CD1c-positive myeloid dendritic cell (primary cell): ENCODE measurements at regions not wholly inside any gene's neighbourhood (a gene's known extent, or its start where the extent isn't known, plus 50 kb on each side); places are given as distances from the start of the nearest gene placed in this dataset.
A peak's percentile ranks its signal among the peaks of the same experiment; 100 is the strongest.
"Not testable (repeated sequence)": the region's sequence is repeated elsewhere in the genome, so short reads cannot be mapped to it uniquely, and the experiment has no call there.

Experiments used
- DNase-seq: peaks from one replicate; pipeline ENCODE4 v3.0.0-alpha.2; 2016; ENCODE audit errors: extremely low spot score

DNA sequence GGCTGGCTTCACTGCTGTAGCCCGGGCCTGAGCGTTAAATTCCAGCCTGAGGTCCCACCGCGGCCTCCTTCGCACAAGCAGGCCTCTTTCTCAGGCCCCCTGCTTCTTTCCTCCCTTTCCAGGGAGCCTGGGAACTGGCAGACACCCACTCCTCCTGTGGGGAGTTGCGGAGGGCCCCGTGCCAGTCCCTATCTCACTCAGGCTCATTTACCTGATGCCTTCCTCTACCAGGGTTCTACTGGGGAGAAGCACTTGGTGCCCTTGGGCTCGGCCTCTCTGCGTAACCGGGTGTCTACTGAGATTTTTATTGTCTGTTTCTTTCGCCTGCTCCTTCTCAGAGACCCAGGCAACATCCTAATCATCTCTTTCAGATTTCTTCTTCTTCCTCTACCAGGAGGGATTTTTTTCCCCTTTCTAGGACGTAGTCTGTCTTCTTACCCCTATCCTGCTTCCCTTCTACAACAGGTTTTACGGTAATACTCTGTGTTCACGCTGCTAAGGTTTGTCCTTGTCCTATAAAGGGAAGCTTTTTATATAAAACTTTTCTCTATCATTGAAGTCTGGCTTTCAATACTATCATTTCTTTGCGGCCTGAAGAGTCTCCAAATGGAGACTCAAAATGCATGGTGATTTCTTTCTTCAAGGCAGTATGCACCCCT lies 135.4 kb upstream of the GPR12 start:
- no peak for DNase-seq

DNA sequence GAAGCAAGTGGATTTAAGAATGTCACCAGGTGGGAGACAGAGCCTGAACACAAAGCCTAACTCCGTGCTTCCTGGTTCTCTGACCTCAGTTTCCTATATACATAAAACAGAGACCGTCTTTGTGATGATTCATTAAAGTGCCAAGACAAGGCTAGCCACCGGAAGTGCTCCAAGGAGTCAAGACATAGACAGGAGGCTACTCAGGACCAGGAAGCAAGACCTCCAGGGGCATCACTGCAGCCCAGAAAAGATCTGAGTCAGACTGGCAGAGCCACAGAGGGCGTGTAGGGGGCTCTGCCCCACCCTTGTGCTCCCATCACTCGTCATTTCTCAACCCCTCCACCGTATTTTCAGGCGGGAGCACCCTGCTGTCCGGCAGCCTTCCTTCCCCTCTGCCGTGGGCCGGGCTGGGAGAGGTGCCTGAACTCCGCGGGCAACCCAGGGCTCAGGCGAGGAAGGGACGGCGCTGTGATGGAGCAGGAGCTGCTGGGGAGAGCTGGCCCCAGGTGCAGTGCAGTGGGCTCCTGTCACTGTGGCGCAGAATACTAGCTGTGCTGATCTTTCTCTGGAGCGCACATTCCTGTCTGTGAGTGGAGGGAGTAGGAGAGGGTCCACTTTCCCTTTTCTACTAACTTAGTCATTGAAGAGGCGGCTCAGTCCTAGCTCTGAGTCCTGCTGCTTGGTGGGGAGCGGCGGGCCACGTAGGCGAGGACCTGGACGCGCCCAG lies 134.7 kb upstream of the GPR12 start:
- no peak for DNase-seq

DNA sequence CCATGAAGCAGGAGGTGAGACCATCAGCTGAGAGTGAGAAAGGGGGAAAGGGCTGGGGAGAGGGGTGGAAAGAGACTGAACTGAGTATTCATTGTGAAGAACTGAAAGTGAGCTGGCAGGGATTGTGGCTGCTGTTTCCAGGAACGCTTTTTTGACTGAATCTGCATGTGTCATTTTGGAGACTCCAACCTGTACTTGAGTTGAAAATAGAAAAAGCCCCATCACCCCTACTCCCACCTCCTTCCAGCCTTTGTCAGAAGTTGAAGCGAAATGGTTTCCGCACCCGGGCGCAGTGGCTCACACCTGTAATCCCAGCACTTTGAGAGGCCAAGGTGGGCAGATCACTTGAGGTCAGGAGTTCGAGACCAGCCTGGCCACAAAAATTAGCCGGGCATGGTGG lies 128.0 kb upstream of the GPR12 start:
- DNase-seq, result no peak

DNA sequence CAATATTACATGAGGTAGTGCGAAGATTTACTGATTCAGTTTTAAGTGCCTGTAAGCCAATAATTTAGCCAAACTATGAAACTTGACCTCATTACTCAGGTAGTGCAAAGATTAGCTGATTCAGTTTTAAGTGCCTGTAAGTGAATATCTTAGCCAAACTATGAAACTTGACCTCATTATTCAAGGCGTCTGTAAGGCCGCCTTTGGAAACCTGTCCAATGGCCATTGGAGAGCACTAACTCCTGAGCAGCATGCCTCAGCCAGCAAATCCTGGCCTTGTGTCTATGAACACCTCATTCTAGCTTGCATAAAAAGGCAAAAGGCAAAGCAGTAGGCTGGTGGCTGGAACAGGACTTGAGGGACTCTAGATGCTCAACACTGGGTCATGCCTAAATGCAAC lies 127.0 kb upstream of the GPR12 start:
- no peak for DNase-seq

DNA sequence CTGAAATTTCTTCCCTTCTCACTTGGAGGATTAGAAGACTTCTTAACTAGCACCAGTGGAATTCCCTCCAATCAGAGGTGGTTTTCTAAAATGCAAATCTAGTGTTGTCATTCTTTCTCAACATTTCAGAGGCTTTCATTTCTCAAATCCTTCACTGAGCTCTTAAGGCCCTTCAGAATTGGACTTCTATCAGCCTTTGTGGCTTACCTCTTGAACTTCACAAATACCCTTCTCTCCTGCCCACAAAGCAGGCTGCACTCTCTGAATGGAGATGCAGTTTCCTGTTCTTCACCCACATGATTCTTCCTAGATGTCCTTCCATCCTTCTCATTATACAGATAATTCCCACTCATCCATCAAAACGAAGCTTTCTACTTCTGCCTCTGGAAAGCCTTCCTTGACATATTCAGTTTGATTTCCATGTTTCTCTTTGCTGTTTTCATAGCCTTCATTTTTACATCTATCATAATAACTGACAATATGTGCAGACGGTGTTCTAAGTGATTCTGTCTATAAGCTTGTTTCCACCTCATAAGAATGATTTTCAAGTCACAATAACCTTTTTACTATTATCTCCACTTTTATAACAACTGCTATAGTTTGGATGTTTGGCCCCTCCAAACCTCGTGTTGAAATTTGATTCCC lies 123.1 kb upstream of the GPR12 start:
- no peak for DNase-seq

DNA sequence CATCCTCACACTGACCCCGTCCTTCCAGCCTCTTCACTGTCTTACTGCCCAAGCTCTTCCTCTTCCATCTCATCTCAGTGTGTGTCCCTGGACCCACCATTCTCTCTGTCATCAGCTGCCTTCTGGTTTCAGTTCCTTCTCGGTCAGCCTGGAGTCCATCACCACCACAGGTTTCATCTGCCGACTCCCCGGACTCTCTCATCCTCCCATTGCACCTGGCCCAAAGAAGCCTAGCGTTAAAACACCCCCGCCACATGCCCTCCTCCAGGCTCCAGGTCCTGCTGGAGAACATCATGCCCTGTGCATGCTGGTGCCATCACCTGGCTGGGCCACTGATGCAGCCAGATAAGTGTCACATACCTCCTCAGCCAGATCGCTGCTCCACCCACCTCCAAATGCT lies 122.1 kb upstream of the GPR12 start:
- no peak for DNase-seq

DNA sequence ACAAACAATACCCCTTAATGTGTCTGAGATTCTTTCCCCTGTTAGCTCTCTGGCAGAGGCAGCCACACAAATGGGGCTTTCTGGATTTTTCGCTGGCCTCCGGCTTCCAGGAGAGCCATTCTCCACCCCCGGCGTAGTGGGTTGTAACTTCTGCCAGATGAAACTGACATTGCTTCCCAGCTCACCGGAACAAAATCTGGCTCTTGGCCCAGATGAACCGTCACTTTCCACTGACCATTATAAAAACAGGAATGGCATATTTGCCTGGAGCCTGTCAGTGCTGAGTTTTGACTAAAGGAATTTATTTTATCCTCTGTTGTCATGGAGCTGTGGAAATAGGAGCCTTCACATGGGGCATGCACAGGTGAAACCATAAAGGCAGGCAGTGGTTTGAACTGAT lies 120.6 kb upstream of the GPR12 start:
- no peak for DNase-seq

DNA sequence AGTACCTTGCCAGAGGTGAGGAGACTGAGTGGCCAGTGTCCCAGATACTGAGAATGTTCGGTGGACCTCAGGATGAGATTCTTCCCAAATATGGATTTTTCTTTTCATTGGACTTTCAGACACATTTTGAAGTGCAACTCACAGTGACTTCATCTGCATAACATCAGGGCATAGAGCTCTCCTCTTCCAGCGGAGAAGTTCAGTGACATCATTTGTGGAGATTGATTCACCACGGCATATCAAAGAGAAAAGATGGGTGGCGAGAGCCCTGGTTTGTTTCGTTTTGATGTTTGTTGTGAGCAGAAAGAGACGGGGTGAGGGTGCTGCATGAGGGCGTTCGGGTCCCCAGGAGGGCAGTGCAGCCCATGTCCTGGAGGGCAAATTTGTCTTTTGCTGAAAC lies 120.1 kb upstream of the GPR12 start:
- DNase-seq, result no peak

DNA sequence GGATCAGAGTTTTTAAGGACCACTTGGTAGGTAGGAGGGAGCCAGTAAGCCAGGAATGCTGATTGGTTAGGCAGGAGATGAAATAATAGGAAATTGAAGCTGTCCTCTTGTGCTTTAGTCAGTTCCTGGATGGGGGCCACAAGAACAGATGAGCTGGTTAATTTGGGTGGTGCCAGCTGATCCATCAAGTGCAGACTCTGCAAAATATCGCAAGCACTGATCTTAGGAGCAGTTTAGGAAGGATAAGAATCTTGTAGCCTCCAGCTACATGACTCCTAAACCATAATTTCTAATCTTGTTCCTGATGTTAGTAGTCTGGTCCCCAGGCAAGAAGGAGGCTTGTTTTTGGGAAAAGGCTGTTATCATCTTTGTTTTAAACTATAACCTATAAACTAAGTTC lies 117.9 kb upstream of the GPR12 start:
- no peak for DNase-seq

DNA sequence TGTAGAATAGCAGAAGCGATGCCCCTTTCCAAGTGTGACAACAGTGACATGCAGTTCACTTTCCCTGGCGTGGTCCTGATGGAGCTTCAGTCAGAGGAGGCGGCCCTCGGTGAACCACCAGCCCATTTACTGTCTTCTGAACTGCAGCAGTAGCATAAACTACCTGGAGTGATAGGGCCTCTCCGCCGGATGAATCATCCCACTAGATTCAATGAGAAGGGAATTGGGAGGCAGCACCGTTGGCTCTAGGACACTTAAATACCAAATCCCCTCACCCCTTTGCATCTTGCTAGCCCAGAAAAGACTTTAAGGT lies 112.8 kb upstream of the GPR12 start:
- DNase-seq, result no peak

DNA sequence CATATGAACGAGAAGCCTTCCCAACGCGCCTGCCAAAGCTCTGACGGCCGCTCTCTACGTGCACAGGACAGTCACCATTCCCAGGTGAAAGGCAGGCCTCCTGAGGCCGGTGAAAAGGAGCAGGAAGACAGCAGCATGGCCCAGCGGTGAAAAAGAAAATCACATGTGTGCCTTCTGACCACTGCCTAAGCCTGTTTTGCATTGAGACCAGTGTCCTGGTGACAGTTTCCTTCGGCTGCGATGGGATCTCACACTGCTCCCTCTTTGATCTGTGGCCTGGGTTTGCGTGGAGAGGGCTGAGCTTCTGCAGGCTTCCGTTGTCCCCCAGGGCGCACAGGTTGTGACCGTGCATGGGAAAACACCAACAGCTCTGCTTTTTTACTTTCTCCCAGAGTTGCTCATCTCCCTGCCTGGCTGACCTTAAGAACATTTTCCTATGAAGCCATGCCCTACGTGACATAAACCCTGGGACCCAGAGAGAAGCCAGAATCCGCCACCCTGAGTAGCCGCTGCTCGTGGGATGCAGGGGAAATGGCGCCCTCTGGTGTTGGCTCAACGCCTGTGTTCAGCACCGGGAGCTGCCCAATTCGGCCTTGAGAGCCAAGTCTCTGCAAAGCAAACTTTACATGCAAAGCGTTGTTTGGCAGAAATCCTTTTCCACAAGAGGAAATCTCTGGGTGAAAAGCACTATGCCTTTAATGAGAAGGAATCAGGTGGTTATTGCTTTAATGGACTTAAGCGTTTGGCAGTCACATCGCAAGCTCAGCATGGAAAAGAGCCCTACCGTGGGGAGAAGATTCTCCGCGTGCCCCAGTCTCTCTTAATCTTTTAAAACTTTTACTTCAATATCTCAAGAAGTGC lies 112.2 kb upstream of the GPR12 start:
- peak; percentile 40 for DNase-seq

DNA sequence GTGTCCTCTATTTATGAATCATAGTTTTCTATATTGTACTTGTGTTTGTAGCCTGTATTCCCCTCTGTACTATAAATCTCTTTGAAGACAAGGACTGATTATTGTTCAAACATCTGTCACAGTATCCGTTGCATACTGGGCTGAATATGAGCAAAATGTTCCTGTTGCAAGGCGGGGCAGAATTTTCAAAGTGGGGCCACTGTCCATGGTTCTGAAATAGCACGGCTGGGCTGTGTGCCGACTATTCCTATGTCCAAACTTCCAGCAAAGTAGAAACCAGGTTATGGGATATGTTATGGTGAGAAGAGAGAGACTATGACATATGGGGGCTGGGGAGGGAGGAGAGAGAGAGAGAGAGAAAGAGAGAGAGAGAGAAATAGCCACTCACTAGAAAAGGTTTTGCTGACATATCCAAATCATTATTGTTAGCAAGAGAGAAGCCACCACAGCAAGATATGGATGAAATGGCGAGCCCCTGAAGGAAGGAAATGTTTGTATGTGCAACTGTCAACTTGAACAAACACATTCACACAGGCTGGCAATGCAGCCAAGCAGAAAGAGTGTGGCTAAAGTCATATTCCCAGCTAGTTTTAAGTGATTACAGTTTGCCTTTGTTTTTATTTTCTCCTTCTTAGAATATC lies 107.0 kb upstream of the GPR12 start:
- peak; percentile 3 for DNase-seq

DNA sequence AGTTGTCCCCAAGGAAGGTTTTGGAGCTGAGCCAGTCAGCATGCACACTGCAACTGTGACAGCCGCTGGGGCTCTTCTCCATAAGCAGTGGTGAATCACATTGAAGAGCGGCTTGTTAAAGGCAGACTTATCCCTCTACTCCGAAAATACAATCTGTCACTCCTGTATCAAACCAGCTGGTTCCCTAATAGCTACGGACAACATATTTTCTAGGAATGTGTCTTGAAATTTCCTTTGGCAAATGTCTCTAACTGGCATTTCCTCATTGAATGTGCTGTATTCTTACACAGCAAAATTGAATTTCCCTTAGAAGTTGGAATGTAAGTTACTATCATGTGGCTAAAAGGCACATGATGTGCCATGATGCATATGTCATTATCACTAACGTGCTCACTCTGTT lies 104.0 kb upstream of the GPR12 start:
- DNase-seq, result no peak

DNA sequence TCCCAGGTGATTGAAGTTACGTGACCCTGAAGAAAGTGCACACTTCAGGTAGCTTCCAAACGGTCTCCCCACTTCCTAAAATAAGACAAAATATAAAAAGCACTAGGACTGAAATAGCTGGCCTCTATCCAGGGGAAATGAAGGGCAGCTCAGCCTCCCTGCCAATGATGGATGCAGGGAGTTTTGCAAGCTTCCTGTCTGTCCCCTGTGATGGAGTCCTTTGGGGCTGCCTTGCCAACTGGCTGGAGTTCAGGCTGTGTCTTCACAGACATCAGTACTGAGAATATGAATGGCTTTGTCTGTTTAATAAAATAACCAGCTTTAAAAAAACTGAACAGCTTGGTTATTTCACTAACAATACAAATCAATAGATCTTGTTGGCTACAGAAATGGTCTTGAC lies 101.4 kb upstream of the GPR12 start:
- no peak for DNase-seq

DNA sequence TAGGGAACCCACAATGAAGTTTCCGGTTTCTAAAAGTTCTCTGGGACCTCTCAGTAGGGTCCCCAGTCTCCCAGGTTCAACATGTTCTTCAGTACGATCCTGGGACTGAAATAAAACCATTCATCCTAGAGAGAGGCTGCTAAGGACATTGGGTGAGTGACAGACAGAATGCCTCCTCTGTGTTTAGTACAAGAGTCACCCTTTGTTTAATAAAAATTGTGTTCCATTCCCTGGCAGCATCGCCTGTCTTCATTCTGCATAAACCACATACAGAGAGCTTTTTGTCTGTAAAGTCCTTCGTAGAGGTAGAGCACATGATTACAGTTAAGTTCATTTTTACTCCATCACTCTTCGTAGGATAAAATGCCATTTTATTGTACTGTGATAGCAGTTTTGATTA lies 95.3 kb upstream of the GPR12 start:
- no peak for DNase-seq

DNA sequence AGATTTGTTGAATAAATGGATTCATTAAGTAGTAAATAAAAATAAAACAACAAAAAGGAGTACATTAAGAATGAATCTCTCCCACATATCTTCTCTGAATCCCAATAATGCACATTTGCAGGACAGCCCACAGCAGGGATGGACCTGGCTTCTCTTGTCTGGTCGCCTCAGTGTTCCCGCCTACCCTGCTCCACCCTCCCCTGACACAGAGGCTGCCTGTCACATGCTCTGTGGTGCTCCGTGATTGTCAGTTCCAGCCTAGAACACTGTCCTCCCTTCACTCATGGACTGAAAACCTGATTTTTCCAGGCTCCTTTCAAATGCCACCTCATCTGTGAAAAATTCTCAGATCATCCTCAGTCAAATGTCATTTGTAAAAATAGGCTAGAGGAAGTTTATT lies 94.5 kb upstream of the GPR12 start:
- no peak for DNase-seq

DNA sequence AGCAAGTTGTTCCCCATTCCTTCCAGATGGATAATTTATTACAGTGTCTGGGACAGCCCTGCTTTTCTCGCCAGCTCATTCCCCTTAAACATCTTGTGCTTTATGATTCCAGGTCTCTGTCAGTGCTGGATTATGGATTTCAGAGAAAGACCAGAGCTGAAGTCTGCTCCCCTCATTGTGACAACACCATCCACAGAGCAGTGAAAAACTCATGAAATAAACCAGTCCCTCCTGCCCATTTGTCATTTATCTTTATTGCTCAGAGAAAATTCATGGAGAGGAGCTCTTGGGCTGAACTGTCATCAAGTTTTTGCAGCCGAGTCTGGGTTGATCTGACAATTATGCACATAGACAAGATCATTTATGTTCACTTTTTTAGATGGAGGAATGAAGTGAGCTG lies 92.7 kb upstream of the GPR12 start:
- no peak for DNase-seq

DNA sequence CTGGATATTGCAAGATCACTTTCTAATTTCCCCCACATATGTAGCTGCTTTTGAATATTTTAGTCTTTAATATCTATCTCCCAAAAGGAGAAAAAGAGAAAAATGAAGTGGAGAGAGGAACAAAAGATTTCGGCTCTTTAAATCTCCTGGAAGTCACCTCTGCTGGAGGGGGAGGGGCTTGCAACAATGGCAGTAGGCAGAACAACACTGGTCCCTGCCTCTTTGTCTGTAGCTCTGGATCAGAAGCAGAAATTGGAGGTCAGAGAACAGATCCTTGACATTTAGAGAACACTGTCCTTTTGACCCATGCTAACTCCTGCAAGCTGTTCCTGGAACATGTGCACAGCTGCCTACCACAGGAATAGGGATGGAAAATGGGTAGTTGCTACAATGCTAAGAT lies 86.7 kb upstream of the GPR12 start:
- DNase-seq, result no peak

DNA sequence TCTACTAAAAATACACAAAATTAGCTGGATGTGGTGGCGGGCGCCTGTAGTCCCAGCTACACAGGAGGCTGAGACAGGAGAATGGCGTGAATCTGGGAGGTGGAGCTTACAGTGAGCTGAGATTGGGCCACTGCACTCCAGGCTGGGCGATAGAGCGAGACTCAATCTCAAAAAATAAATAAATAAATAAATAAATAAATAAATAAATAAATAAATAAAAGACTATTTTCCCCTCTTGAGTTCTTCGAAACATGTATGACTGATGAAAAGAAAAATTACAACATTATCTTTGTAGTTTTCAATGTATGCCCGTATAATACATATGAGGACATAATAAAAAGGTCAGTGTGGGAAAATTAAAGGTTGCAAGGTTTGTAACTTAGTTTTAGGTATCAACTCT lies 84.5 kb upstream of the GPR12 start:
- not testable (repeated sequence) for DNase-seq

DNA sequence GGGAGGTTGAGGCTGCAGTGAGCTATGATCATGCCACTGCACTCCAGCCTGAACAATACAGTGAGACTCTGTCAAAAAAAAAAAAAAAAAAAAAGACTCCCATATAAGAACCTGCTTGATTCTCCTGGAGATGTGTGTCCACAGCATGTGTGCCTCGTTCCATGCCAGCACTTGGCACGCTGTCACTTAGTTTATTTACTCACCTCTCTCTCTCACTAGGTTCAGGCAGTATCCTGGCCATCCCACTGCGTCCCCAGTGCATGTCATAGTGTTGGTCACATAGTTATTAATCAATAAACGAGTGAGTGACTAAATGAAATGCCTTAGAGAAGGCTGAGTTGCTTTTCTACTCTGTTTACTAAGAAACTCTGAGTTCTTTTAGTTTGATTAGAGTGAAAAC lies 79.1 kb upstream of the GPR12 start:
- DNase-seq, result no peak

DNA sequence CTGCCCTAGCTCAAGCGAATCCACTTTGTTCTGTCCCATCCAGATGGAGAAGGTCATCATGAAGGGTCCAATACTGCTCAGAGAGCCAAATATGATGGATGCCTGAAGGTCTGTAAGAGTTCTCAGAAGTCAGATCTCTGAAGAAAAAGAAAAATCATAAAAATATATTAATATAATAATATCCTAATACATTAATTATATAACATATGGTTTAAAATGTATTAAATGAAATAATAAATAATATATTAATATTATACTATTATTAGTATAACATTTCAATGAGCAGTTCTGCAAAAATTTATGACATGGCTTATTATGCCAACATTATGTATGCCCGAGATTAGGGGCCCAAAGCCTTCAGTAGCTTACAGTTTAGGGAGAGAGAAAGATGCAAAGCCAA lies 78.2 kb upstream of the GPR12 start:
- DNase-seq, result no peak

DNA sequence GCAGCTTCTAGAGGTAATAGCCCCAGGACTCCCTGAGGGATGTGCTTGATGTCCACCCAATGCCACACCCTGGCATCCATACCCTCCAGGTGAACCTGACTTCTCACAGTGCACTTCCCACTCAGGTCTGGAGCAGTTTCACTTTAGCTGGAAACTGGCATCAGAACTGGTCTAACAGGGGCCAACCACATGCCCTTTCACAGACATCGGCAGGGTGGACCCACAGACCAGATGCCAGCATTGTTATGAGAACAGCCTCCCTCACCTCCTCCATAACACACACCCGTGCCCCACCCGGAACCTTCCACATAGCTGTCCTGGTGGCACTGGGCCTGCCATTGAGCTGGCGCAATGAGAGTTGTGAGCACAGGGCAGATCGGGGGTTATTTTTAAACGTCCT lies 77.4 kb upstream of the GPR12 start:
- no peak for DNase-seq
